Suppressor macrophage treated with lipopolysaccharide for 1 hour (primary cell): ENCODE measurements at regions not wholly inside any gene's neighbourhood (a gene's known extent, or its start where the extent isn't known, plus 50 kb on each side); places are given as distances from the start of the nearest gene placed in this dataset.

Experiments used
- DNase-seq, 3 donors: peaks; one replicate each; pipeline ENCODE4 v3.0.0-alpha.2; 2020 to 2022

DNA sequence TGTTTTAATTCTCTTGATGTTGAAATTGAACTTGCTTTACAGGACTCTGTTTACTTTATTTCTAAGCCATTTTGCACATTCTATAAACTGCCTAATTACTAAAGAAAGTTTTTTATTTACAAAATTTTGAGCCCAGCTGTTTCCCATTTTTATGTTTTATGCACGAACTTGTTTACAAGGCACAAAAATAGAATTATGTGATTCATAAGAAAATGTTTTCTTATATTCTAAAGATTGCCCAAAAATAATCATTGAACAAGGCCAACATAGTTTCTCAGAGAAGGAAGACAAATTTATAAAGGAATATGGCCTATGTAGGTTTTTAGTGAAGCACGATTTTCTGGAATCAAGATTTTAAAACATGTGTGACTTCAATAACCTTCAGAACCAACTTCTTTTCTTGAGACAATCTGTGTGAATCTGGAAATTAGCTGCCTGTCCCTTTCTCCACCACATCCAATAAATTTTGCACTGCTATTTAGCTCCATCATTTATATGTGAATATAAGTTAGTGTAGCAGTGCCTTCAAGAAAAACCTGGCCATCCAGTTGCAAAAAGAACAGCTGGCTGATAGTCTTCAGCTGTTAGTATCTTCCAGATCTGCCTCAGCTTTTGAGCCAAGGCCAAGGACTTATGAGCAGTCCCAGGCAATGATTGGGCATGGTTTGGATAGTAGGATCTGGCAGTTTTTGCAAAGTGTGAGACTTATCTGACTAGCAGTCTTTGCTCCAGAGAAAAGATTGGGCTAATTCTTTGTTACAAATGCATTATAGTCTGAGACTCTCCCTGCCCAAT is 253.2 kb upstream of the COL3A1 start:
- no peak for DNase-seq

- no peak for DNase-seq
Measured at GRCh38 chr2:188721784-188722183, 252.4 kb upstream of the COL3A1 start.

DNA sequence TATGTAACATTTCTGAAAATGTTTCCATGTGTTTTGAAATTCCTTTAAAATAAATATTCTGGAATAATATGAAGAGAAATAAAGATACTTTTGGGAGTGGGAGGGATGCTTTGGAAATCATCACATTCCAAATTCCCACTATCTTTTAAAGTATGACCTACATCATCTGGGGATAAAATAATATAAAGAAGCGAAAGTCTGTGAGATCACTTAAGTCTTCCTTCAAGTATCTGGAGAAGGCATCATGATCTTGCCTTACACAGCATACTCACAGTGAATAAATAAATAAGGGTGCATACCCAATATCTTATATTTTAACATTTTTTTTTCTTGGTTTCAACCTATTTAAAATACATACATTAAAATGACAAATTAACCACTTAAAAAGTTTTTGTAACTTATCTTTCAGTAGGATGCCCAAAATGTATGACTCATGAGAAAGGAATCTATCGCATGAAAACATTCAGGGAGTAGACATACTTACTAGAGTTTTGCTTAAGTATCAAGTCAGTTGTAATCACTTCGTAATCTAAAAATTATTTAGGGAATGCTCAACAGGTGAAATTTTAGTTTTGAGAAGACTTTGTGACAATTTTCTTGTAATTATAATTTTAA is 248.3 kb upstream of the COL3A1 start:
- no peak for DNase-seq

DNA sequence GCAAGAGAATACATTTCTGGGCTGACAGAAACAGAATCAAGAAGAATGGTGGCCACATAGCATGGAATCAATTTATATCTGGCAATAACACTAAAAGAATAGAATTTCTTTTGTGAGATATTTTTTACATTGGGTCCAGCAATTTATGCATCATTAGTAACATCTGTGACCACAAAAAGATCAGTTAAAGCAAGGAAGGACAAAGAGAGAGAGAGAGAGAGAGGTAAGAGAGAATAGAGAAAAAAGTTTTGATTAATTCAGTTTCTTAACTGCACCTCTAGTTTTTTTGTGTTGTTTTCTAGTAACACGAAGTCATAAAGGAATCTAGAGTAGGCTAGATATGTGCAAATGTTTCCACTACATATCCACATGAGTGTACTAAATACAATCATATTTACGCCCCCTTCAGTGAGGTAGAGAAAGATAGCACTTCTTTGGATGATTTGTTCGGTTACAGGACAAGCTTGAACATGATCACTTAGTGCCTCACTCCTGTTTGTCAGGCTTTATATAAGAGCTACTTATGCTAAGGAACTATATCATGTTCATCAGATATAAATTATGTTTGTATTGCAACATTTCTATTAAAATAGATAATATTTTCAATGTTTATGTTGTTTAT is 247.4 kb upstream of the COL3A1 start:
- no peak for DNase-seq

GRCh38 chr2:188727846-188728245 is 246.3 kb upstream of the COL3A1 start:
- DNase-seq = no peak

- no peak for DNase-seq
Measured at GRCh38 chr2:188734691-188735090, 239.5 kb upstream of the COL3A1 start.

DNA sequence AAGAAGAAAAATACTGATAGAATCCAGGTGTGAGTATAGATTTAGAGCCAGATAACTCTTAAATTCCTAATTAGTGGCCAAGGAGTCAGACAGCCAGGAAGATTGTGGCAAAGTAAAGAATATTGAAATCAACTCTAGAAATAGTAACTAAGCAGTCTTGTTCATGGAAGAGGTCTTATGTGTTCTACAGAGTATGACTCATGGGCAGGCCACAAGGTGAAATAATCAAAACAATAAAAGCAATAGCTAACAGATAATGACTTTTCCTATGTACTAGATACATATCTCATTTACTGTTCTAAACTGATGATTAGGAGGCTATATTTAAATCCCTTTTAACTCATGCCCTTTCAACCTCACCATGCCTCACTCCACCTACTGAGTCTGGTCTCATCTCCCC is 227.4 kb upstream of the COL3A1 start:
- no peak for DNase-seq

DNA sequence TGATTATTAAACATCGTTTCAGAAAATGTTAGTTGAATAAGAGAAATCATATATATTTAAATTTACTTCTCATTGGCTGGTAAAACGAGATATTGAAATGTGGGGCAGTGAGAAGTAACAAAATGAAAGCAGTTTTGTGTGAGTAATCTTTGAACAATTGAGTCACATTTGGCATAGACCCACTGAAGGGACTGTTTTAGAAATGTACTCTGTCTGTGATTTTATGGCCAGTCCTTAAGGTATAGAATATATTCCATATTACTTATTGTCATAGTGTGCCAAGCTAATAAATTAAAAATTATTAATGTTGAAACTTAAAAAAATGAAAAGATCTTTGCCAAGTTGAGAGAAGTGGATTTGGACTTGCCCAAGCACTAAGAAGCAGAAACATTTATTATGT is 222.4 kb upstream of the COL3A1 start:
- no peak for DNase-seq

DNA sequence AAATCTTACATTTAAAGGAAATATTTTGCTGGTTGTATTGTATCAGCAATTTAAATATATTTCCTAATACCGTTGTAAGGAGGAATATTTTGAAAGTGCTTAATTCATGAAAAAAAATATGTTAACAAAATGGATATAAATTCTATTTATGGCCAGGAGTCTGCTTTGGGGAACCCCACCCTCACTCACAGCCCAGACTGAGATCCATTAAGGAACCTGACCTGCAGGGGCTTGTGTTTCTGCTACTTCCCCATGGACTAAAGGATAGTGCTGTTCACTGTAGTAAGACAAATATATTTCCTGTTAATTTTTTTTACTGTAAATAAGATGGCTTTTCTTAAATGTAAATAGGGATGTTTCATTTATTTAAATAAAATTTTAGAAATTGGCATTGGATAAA is 221.9 kb upstream of the COL3A1 start:
- DNase-seq = no peak

DNA sequence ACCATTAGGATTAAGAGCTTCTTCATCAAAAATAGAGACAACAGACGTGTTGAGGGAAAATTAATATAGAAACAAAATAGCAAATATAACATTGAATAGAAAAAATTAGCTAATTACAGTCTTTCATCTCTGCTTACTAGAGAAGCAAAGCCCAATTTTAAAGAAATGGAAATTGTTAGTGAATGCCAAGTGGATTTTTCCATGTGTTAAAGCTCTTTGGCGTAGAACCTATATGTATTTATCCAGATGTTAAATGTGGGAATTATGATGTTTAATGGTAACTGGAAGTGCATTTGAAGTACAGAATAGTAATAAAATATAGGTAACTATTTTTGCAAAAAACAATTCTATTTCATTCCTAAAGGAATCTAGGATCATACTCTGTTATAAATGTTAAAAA is 212.0 kb upstream of the COL3A1 start:
- DNase-seq = no peak

DNA sequence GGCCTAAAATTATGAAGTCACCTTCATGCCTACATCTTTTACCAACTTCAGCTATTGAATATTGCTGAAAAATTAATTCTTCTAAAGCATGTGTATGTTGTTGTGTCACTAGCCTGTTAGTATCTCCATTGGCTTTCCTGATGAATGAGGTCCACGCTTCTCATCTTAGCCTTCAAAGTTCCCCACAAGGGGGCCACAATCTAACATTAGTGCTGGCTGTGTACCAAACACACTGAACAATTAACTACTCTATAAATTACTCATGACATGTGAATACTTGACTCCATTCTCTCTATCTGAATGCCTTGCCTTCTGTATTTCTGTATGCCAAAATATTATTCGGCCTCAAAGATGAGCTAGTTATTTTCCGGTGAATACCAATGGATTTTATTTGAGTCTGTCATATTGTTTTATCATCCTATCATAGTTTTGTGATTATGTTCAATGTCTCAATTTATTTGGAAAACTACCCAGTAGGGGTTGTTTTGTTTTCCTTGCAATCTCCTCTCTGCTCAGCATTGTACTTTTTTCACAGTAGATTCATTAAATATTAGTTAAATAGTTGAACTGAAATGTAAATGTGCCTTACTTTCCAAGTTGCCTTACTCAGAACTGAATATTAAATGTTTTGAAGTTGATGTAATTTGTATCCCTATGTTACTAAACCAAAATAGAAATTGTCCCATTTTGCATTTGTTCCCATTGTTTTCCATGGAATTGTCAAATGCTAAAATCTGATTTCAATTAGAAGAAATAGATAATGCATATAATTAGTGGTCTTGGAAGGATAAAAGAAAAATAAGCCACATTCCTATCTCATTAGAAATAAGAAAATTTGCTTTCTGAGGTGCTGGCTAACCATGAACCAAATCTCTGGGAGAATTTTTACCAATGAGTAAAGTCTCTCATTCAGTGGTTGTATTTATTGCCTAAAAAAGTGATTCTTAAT is 208.4 kb upstream of the COL3A1 start:
- no peak for DNase-seq

- no peak for DNase-seq
Measured at GRCh38 chr2:188766471-188766856, 207.7 kb upstream of the COL3A1 start.

DNA sequence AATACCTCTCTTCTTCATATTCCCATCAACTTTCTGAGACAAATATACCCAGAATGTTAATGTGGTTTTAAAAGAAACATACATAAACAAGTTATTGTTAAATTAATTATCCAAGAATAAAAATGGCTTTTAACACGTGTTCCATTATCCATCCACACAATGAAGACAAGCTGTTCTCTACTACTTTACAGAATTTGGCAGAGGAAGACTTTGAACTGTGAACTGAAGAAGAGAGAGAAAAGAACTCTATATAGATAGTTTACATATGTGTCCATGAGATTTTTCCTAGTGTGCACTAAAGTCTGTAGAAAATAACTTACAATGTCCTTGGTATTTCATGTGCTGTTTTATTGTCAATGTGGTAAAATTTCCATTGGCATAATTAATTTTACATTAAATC is 207.0 kb upstream of the COL3A1 start:
- no peak for DNase-seq

- DNase-seq = no peak
Measured at GRCh38 chr2:188770296-188770695, 203.9 kb upstream of the COL3A1 start.

DNA sequence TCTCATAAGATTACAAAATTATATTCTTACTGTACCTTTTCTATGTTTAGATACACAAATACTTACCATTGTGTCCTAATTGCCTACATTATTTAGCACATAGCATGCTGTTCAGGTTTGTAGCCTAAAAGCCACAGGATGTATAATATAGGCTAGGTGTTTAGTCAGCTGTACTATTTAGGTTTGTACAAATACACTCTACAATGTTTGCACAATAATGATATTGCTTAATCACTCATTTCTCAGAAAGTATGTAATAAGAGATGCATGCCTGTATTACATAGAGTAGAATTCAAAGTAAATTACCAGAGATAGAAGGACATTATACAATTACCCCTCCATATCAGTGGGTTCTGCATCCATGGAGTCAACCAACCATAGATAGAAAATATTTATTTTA is 201.1 kb upstream of the COL3A1 start:
- DNase-seq = no peak

DNA sequence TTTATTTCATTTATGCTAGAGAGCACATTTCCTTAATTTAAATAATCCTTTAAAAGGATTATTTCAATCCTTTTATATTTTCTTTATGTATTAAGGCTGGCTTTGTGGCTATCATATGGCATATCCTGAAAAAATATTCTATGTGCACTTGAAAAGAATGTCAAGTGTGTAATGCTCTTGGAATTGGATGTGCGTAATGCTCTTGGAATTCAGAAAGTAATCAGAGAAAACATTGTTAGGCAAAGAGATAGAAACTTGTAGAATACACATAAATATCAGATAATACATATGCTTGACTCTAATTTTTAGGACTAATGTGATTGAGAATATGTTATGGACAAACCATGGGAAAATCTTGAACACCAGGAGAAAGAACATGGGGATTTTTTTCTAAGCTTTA is 197.5 kb upstream of the COL3A1 start:
- no peak for DNase-seq

GRCh38 chr2:188784269-188784762 is 189.9 kb upstream of the COL3A1 start:
- no peak for DNase-seq

DNA sequence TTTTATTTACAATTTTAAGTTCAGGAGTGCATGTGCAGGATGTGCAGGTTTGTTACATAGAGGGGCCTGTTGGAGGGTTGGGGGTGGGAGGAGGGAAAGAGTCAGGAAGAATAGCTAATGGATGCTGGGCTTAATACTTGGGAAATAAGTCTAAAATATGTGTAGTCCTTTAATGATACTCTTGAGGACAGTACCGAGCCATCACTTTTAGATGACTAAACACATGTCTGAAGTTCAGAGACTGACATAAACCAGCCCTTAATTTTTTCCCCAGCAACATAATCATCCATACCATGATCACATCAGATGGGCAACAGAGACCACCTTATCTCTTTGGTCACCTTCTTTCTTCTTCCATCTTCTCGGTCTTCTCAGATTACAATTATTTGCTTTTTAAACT is 189.1 kb upstream of the COL3A1 start:
- no peak for DNase-seq

DNA sequence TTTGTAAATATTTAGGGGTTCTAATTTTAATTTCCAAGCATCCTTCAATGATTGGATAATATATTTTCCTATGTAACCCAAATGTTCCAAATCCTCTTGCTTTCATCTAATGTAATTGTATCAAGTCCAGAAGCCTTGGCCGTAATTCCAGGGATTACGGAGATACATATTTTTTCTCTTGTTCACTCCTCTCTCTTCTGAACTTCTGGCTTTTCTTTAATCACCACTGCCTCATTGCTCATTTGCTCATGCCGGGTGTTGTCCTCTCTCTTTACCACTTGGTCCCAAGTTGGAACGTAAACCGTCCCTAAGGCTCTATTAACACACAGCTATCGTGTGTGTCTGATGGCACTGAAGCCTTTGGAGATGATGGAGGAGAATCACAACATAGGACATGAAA is 188.7 kb upstream of the COL3A1 start:
- no peak for DNase-seq

GRCh38 chr2:188786368-188786841 is 187.8 kb upstream of the COL3A1 start:
- DNase-seq = no peak

DNA sequence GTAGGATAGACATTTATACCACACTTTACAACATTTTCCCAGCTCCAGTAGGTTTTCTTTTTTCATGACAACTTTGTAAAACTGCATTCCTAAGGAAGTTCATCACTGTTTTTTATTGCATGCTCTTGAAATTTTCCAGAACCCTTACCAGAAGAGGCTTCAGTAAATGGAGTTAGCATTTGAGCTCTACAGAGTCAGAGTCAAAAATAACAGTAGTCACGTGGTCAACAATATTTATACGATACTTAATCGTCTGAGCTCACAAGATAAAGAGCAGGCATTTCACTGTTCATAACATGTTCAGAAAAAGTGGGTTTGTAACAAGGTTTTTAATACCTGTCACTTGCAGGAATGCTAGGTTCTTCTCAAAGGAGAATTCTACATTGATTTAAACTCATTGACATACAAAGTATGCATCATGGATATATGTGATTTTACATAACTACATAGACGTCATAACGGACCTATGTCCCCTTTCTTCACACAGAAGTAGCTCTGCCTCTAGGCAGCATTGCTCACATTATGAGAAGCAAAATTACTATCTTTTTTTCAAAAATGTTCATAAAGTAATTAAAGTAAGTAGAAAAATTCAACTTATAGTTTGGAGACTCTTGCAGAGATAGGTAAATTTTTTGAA is 187.0 kb upstream of the COL3A1 start:
- DNase-seq = no peak

DNA sequence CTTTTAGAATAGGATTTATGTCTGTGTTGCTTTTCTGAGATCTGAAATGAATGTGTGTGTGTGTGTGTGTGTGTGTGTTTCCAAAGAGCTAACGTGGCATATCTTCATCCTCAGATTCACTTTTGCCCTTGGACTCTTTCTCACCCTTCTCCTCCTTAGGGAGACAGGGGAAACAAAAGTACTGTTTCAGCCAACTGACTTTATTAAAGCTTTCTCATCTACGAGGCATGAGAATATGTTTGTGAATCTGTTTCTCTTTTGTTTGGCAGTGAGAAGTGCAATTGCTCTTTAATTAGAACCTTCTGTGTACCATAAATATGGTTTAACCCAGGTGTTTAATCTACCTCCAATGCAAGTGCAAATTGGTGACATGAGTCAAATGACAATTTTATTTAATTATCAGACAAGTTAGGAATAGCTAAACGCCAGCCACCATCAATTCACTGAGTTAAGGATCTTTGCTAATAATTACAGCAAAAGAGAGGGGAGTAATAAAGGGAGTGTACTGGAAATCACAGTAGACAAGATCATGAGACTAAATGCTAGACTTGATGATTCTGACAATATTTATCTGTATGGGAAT is 186.4 kb upstream of the COL3A1 start:
- DNase-seq = no peak
